H9 (cell line): ENCODE measurements at regions not wholly inside any gene's neighbourhood (a gene's known extent, or its start where the extent isn't known, plus 50 kb on each side); places are given as distances from the start of the nearest gene placed in this dataset.

Experiments used
- DNase-seq: peaks from one replicate; pipeline ENCODE4 v3.0.0-alpha.2; 2017
- H2AFZ ChIP-seq: one replicate; pipeline ENCODE4 v1.6.1; 2013; ENCODE audit warnings: mild to moderate bottlenecking, low read length, control low read depth, moderate library complexity
- H2AK5ac ChIP-seq: 2 replicates; pipeline ENCODE4 v1.6.1; 2013; ENCODE audit warnings: low read length, control low read depth, mixed read lengths; ENCODE audit not compliant: insufficient read length
- H2BK120ac ChIP-seq: one replicate; pipeline ENCODE4 v1.6.1; 2013; ENCODE audit warnings: low read depth, mild to moderate bottlenecking, low read length, control low read depth, inconsistent platforms; ENCODE audit not compliant: poor library complexity, severe bottlenecking
- H2BK12ac ChIP-seq: 2 replicates; pipeline ENCODE4 v1.6.1; 2013; ENCODE audit warnings: low read length, control low read depth, mixed read lengths, low read depth; ENCODE audit not compliant: insufficient read length
- H2BK15ac ChIP-seq: 2 replicates; pipeline ENCODE4 v1.6.1; 2013; ENCODE audit warnings: low read depth, low read length, control low read depth
- H2BK20ac ChIP-seq: one replicate; pipeline ENCODE4 v1.6.1; 2013; ENCODE audit warnings: low read depth, mild to moderate bottlenecking, low read length, control low read depth, inconsistent platforms; ENCODE audit not compliant: poor library complexity, severe bottlenecking
- H2BK5ac ChIP-seq: 2 replicates; pipeline ENCODE4 v1.6.1; 2013; ENCODE audit warnings: low read length, control low read depth, mixed read lengths; ENCODE audit not compliant: insufficient read length
- H3K14ac ChIP-seq: 2 replicates; pipeline ENCODE4 v1.6.1; 2013; ENCODE audit warnings: low read length, control low read depth; ENCODE audit not compliant: insufficient read depth
- H3K18ac ChIP-seq: 2 replicates; pipeline ENCODE4 v1.6.1; 2013; ENCODE audit warnings: low read depth, mild to moderate bottlenecking, mixed read lengths, low read length, control low read depth; ENCODE audit not compliant: insufficient read length
- H3K23ac ChIP-seq: 2 replicates; pipeline ENCODE4 v1.6.1; 2013; ENCODE audit warnings: low read length, control low read depth, mixed read lengths, low read depth; ENCODE audit not compliant: insufficient read length
- H3K23me2 ChIP-seq: 2 replicates; pipeline ENCODE4 v1.6.1; 2013; ENCODE audit warnings: low read depth, mild to moderate bottlenecking, mixed read lengths, low read length, control low read depth; ENCODE audit not compliant: insufficient read length, poor library complexity, severe bottlenecking
- H3K27ac ChIP-seq: 2 replicates; pipeline ENCODE4 v1.5.1; 2013; ENCODE audit warnings: low read length, control low read depth, mixed read lengths, low read depth; ENCODE audit not compliant: insufficient read length
- H3K27me3 ChIP-seq: 2 replicates; pipeline ENCODE4 v1.6.1; 2013; ENCODE audit warnings: low read length, control low read depth, inconsistent platforms; ENCODE audit not compliant: insufficient read depth
- H3K4ac ChIP-seq: 2 replicates; pipeline ENCODE4 v1.6.1; 2013; ENCODE audit warnings: low read depth, mild to moderate bottlenecking, control low read depth, inconsistent platforms, low read length, moderate library complexity
- H3K4me1 ChIP-seq: 2 replicates; pipeline ENCODE4 v1.6.1; 2013; ENCODE audit warnings: low read length, control low read depth, inconsistent platforms; ENCODE audit not compliant: insufficient read depth
- H3K4me2 ChIP-seq: 2 replicates; pipeline ENCODE4 v1.6.1; 2013; ENCODE audit warnings: low read length, control low read depth, mixed read lengths; ENCODE audit not compliant: insufficient read length, insufficient read depth
- H3K56ac ChIP-seq: 2 replicates; pipeline ENCODE4 v1.6.1; 2013; ENCODE audit warnings: low read depth, mild to moderate bottlenecking, mixed read lengths, low read length, control low read depth; ENCODE audit not compliant: insufficient read length
- H3K79me1 ChIP-seq: 2 replicates; pipeline ENCODE4 v1.6.1; 2013; ENCODE audit warnings: low read depth, mild to moderate bottlenecking, moderate library complexity, low read length, control low read depth, inconsistent platforms; ENCODE audit not compliant: insufficient read depth, poor library complexity, severe bottlenecking
- H3K79me2 ChIP-seq: 2 replicates; pipeline ENCODE4 v1.6.1; 2013; ENCODE audit warnings: low read length, control low read depth, inconsistent platforms; ENCODE audit not compliant: insufficient read depth
- H3K9ac ChIP-seq: 2 replicates; pipeline ENCODE4 v1.6.1; 2013; ENCODE audit warnings: low read length, control low read depth, mixed read lengths; ENCODE audit not compliant: insufficient read length; ENCODE audit errors: extremely low read depth
- H3K9me3 ChIP-seq: one replicate; pipeline ENCODE4 v1.6.1; 2013; ENCODE audit warnings: low read depth, low read length, inconsistent platforms; ENCODE audit not compliant: control insufficient read depth
- H3T11ph ChIP-seq: one replicate; pipeline ENCODE4 v1.6.1; 2013; ENCODE audit warnings: mild to moderate bottlenecking, low read length, control low read depth, inconsistent platforms
- H4K20me1 ChIP-seq: one replicate; pipeline ENCODE4 v1.6.1; 2013; ENCODE audit not compliant: control insufficient read depth, insufficient read length, insufficient read depth
- H4K5ac ChIP-seq: 2 replicates; pipeline ENCODE4 v1.6.1; 2013; ENCODE audit warnings: low read depth, mild to moderate bottlenecking, mixed read lengths, low read length, control low read depth; ENCODE audit not compliant: insufficient read length
- H4K8ac ChIP-seq: replicated peaks from 2 replicates; pipeline ENCODE4 v1.6.1; 2013; ENCODE audit warnings: low read length, control low read depth, mixed read lengths, low read depth; ENCODE audit not compliant: insufficient read length
- H4K91ac ChIP-seq: 2 replicates; pipeline ENCODE4 v1.6.1; 2013; ENCODE audit warnings: low read depth, mild to moderate bottlenecking, moderate library complexity, mixed read lengths, low read length, control low read depth; ENCODE audit not compliant: insufficient read length
- H3K27ac Mint-ChIP-seq, 3 experiments: 2 replicates in 2 of 3; 3 replicates in 1 of 3; pipeline ENCODE4 v1.8.0; 2020 to 2021; ENCODE audit warnings: mixed read lengths in 3 of 3, mild to moderate bottlenecking in 1 of 3, moderate library complexity in 1 of 3
- H3K27me3 Mint-ChIP-seq: 2 replicates; pipeline ENCODE4 v1.8.0; 2021; ENCODE audit warnings: low read depth, mild to moderate bottlenecking, moderate library complexity, mixed read lengths
- H3K36me3 Mint-ChIP-seq, 3 experiments: 2 replicates in 2 of 3; 3 replicates in 1 of 3; pipeline ENCODE4 v1.8.0; 2020 to 2021; ENCODE audit warnings: low read depth in 3 of 3, mixed read lengths in 3 of 3; ENCODE audit not compliant: insufficient read depth in 1 of 3
- H3K4me1 Mint-ChIP-seq, 2 experiments: 2 replicates each; pipeline ENCODE4 v1.8.0; 2020; ENCODE audit warnings: mixed read lengths in 2 of 2
- H3K4me3 Mint-ChIP-seq, 2 experiments: 2 replicates in 1 of 2; 3 replicates in 1 of 2; pipeline ENCODE4 v1.8.0; 2020 to 2021; ENCODE audit warnings: mild to moderate bottlenecking in 2 of 2, mixed read lengths in 2 of 2, moderate library complexity in 1 of 2
- H3K9me3 Mint-ChIP-seq, 2 experiments: 2 replicates in 1 of 2; 3 replicates in 1 of 2; pipeline ENCODE4 v1.8.0; 2020; ENCODE audit warnings: mild to moderate bottlenecking in 2 of 2, mixed read lengths in 2 of 2, moderate library complexity in 1 of 2
- TF ChIP-seq, protein P1 (sequence below): fragments of 200-600 bp; sonication (generic); conservative IDR thresholded peaks from 3 replicates; pipeline ENCODE4 v1.8.0; 2021; ENCODE audit warnings: antibody characterized with exemption, mild to moderate bottlenecking

- Mint-ChIP-seq H3K4me1 (peaks cover 13 to 25% of the 10 kb centered on the region in 2 experiments), H3K27ac (no peak overlapping the region), H3K4me3 (no peak overlapping the region), H3K27me3 (no peaks in the 10 kb centered on the region), H3K9me3 (no peaks in the 10 kb centered on the region), H3K36me3 (no peaks in the 10 kb centered on the region)
- Histone ChIP-seq H2BK5ac (no peak overlapping the region), H3K79me1 (no peaks in the 10 kb centered on the region), H3K56ac (no peak overlapping the region), H4K5ac (no peak overlapping the region), H4K8ac (no peak overlapping the region), H2BK15ac (no peak overlapping the region), H2BK20ac (no peak overlapping the region), H3K9ac (no peak overlapping the region), H3K9me3 (no peaks in the 10 kb centered on the region), H3K23me2 (no peaks in the 10 kb centered on the region), H3K27me3 (no peaks in the 10 kb centered on the region), H3K4me2 (no peak overlapping the region), H3K79me2 (no peaks in the 10 kb centered on the region), H3K4me1 (no peaks in the 10 kb centered on the region; the same call in 1 of the 2 replicates), H3T11ph (no peak overlapping the region), H2BK120ac (no peak overlapping the region), H3K27ac (no peak overlapping the region), H3K23ac (no peak overlapping the region), H3K14ac (no peak overlapping the region), H2BK12ac (no peak overlapping the region), H4K20me1 (no peaks in the 10 kb centered on the region), H2AK5ac (no peak overlapping the region), H4K91ac (no peak overlapping the region), H2AFZ (no peak overlapping the region), H3K18ac (no peak overlapping the region), H3K4ac (no peak overlapping the region)
- TF ChIP-seq, protein P1, sequence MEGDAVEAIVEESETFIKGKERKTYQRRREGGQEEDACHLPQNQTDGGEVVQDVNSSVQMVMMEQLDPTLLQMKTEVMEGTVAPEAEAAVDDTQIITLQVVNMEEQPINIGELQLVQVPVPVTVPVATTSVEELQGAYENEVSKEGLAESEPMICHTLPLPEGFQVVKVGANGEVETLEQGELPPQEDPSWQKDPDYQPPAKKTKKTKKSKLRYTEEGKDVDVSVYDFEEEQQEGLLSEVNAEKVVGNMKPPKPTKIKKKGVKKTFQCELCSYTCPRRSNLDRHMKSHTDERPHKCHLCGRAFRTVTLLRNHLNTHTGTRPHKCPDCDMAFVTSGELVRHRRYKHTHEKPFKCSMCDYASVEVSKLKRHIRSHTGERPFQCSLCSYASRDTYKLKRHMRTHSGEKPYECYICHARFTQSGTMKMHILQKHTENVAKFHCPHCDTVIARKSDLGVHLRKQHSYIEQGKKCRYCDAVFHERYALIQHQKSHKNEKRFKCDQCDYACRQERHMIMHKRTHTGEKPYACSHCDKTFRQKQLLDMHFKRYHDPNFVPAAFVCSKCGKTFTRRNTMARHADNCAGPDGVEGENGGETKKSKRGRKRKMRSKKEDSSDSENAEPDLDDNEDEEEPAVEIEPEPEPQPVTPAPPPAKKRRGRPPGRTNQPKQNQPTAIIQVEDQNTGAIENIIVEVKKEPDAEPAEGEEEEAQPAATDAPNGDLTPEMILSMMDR = no peak
- no peak for DNase-seq
Observed at GRCh38 chr14:97267509-97267908, 470.3 kb downstream of the VRK1 start.
